D721Med (cell line): ENCODE measurements at regions not wholly inside any gene's neighbourhood (a gene's known extent, or its start where the extent isn't known, plus 50 kb on each side); places are given as distances from the start of the nearest gene placed in this dataset.
A peak's percentile ranks its signal among the peaks of the same experiment; 100 is the strongest.
"Not testable (repeated sequence)": the region's sequence is repeated elsewhere in the genome, so short reads cannot be mapped to it uniquely, and the experiment has no call there.

Experiments used
- DNase-seq: peaks from one replicate; pipeline ENCODE4 v3.0.0; 2011; ENCODE audit warnings: low spot score; ENCODE audit not compliant: insufficient read length
- FAIRE-seq: peaks from 2 replicates; lab custom pipeline; 2011; peaks lifted over from hg19 to GRCh38; lab: Jason Lieb, UNC
- CTCF ChIP-seq: IDR thresholded peaks from 2 replicates; pipeline ENCODE4 v1.5.1; 2012; ENCODE audit warnings: mild to moderate bottlenecking, control low read depth; ENCODE audit not compliant: insufficient read depth; ENCODE audit errors: missing control alignments

- DNase-seq (no peak), FAIRE-seq (peak; percentile 16)
- no peak for TF ChIP-seq CTCF
These were observed 396.4 kb upstream of the AKR1E2 start for GRCh38 chr10:4429571-4429970.

GRCh38 chr10:4427532-4427931 lies 398.5 kb upstream of the AKR1E2 start:
- FAIRE-seq, result no peak
- DNase-seq, result no peak
- TF ChIP-seq CTCF, result no peak

- DNase-seq, result no peak
- FAIRE-seq, result no peak
- TF ChIP-seq CTCF, result no peak
These were observed 399.1 kb upstream of the AKR1E2 start for GRCh38 chr10:4426866-4427265.

GRCh38 chr10:4409319-4409718 lies 416.7 kb upstream of the AKR1E2 start:
- FAIRE-seq (no peak), DNase-seq (no peak)
- no peak for TF ChIP-seq CTCF

- no peak for DNase-seq
- TF ChIP-seq CTCF, result no peak
These were observed 418.2 kb upstream of the AKR1E2 start for GRCh38 chr10:4407783-4408182.

GRCh38 chr10:4405828-4406227 lies 420.2 kb upstream of the AKR1E2 start:
- TF ChIP-seq CTCF, result no peak
- DNase-seq (no peak), FAIRE-seq (no peak)

More at GRCh38 chr10:4407783-4408182, 418.2 kb upstream of the AKR1E2 start:
- no peak for FAIRE-seq

GRCh38 chr10:4403638-4404252 lies 422.3 kb upstream of the AKR1E2 start:
- no peak for TF ChIP-seq CTCF

GRCh38 chr10:4401080-4401479 lies 424.9 kb upstream of the AKR1E2 start:
- DNase-seq, FAIRE-seq: not testable (repeated sequence)

More at GRCh38 chr10:4403638-4404252, 422.3 kb upstream of the AKR1E2 start:
- no peak for FAIRE-seq
- DNase-seq, result no peak
